Hematopoietic multipotent progenitor cell treated with erythropoietin and hydrocortisone succinate and interleukin-3 and kit ligand, for 4 days (in vitro differentiated cells): ENCODE measurements at regions not wholly inside any gene's neighbourhood (a gene's known extent, or its start where the extent isn't known, plus 50 kb on each side); places are given as distances from the start of the nearest gene placed in this dataset.
"Not testable (repeated sequence)": the region's sequence is repeated elsewhere in the genome, so short reads cannot be mapped to it uniquely, and the experiment has no call there.

Experiments used
- DNase-seq: peaks from one replicate; pipeline ENCODE4 v3.0.0-alpha.2; 2015

GRCh38 chr13:91032104-91032503 is 315.4 kb upstream of the MIR17HG start:
- no peak for DNase-seq

DNA sequence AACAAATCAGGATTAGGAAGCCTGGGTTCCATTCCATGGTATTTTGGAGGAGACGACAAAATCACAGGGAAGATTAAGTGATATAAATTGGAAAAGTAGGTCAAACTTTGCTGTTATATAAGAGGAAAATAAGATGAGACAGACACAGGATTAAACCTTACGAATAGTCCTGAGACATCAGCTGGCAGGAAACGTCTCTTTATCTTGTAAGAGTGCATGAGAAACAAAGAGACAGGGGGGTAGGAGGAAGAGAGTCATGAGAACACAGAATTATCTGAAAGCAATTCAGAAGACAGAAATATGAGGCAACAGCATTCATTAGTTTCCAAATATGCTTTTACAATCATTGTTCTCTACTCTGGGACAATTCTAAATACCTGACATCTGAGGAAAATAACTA is 310.6 kb upstream of the MIR17HG start:
- DNase-seq: no peak

GRCh38 chr13:91042870-91043269 is 304.6 kb upstream of the MIR17HG start:
- DNase-seq: no peak

DNA sequence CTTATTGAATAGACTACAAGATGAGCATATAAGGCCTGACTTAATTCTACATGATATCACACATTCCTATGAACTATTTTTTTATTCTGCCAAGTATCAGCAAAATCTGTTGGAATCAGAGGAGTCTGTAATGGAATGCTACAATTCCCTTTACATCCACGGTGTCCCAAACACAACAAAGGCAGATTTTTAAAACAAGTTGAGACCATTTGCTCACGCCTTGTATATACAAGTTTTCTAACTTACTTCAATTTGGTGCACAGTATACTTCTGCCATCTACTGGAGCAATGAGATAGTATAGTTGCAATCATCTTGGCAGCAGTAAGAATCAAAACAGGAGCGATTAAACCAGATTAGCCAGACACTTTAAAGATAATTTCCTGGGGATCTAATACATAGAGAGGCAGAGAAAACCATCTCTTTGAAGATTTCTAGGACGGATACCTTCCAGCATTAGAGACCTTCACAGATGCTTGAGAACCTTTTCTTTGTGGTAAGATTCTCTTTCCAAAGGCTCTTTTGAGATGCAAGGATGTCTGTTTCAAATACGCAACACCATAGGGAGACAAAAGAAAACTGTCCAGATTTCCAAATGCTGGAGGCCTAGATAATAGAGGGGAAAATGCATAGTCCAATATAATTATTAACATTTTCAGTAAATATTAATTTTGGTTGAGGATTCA is 302.0 kb upstream of the MIR17HG start:
- DNase-seq: peak; percentile 59

- no peak for DNase-seq
These were observed 300.7 kb upstream of the MIR17HG start for GRCh38 chr13:91046715-91047327.

- DNase-seq: no peak
These were observed 296.5 kb upstream of the MIR17HG start for GRCh38 chr13:91050970-91051369.

GRCh38 chr13:91052876-91053275 is 294.6 kb upstream of the MIR17HG start:
- no peak for DNase-seq

DNA sequence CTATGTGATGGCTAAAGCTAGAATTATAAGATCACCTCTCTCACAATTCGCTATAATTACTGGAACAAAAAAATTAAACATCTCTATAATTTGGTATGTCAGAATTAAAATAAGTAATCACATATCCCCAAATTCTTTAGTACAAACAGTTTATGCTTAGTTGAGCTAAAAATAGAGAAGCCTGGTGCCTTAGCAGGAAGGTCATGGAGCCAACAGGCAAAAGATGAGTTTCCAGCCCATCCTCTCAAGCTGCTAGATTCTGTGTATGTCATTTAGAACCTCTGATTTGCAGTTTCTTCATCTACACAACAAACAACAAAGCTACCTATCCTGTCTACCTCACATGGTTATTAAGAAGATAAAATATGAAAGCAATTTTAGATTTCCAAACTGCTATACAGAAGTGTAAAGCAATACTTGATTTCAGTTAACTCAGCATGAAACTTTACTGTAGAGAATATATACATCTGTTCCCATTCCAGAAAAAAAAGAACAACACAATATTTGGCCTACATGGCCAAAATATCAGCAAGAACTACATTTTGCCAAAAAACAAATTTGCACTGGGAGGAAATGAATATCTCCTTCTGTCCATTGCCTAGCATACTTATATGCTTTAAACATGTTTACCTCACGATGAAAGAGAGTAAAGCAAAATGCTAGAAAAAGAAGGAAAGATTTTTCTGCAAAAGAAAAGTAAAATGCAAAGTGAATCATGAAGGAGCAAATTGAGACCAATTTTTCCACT is 294.0 kb upstream of the MIR17HG start:
- DNase-seq: no peak

DNA sequence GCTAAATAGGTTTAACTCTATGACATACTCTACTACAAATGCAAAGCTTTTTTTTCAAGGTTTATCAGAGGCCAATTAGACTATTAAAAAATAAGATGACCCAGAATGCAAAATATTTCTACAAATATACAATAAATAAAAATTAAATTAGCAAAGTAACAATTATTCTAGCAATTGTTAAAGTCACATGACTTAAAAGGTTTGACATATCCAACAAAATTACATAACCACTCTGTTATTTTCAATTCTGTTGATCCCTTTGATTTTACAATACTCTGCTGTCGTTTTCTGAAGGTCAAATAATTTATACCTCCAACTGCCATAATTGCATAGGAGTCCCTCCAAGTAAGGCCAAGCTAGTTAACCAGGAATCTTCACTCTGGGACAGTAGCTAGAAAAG is 292.6 kb upstream of the MIR17HG start:
- DNase-seq: no peak

GRCh38 chr13:91056746-91057145 is 290.7 kb upstream of the MIR17HG start:
- DNase-seq: peak; percentile 20

DNA sequence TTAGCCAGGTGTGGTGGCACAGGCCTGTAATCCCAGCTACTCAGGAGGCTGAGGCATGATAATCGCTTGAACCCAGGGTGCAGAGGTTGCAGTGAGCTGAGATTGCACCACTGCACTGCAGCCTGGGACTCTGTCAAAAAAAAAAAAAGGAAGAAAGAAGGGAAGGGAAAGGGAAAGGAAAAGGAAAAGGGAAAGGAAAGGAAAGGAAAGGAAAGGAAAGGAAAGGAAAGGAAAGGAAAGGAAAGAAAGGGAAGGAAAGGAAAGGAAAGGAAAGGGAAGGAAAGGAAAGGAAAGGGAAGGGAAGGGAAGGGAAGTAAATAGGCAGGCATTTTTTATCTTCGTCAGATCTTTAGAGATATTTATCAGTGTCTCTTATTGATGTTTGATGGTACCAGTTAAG is 290.0 kb upstream of the MIR17HG start:
- not testable (repeated sequence) for DNase-seq

- peak; percentile 57 for DNase-seq
These were observed 289.4 kb upstream of the MIR17HG start for GRCh38 chr13:91058066-91058465.

- DNase-seq: no peak
These were observed 288.6 kb upstream of the MIR17HG start for GRCh38 chr13:91058919-91059318.

GRCh38 chr13:91066745-91067144 is 280.7 kb upstream of the MIR17HG start:
- DNase-seq: no peak

DNA sequence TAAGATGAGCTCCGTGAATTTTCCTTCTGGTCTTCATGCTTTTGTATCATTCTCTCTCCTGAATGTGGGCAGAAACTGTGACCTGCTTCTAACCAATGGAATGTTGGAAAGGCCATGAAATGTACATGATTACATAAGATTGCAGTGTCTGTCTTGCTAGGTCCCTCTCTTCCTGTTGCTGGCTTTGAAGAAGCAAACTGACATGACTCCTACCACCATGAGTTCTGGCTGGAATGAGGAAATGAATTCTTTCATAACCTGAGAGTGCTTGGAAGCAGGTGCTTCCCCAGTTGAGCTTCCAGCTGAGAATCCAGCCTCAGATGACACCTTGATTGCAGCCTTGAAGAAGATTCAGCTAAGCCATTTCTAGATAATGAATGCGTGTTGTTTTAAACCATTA is 275.0 kb upstream of the MIR17HG start:
- DNase-seq: no peak

DNA sequence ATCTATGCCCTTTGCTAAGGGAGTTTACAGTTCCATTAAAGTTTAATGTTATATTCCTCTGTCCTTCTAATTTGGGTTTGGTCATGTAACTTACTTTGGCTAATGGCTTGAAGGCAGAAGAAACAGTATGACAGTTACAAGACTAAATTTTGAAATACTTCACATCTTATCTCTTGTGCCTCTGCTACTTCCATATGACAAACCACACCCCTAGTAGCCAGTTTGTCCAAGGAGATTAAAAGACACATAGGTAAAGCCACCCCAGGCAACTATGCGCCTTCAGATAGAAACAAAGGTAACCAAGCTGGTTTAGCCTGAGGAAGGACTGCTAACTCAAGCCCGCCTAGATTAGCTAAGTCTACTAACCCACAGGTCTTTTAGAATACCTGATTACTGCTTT is 273.4 kb upstream of the MIR17HG start:
- DNase-seq: peak; percentile 57

DNA sequence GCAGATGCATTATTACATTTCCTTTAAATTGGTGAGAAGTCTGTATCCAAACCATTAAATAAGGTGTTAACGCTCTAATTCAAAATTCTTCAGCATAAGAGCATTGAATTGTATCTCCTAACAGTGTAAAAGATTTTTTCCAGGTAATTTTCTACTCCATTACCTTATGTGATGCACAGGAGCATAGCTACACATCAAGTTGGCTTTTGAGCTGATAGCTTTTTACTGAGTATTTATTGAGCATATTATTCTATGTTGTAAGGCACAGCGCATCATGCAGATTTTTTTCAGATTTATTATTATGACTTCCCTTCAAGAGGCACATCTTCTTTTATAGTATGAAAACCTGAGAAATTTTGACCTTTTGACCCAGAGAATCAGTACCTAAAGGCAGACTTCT is 270.7 kb upstream of the MIR17HG start:
- no peak for DNase-seq

DNA sequence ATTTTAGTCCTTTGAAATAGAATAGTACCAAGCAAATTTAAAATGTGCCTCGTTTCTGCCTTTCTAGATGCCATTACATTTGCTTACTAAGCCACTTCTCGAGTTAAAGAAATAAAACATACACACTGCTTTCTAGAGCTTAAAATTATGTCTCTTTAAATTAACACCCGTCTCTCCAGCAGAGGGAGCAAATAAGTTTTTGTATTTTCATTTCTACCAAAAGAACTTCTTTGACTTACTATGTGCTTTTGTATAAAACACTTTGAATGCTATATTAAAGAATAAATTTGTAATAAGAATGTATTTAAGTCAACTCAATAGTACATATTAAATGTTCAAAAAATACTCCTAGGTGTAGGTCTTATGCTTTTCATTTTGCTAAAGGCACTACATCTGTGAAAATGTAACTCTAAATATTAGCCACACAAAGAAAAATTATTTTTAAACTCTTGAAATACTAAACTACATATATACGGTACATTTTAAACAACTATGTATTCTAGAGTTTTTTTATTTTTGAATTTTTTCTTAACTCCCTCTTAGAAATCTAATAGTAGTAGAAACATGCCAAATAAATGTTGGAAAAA is 269.3 kb upstream of the MIR17HG start:
- peak; percentile 67 for DNase-seq

DNA sequence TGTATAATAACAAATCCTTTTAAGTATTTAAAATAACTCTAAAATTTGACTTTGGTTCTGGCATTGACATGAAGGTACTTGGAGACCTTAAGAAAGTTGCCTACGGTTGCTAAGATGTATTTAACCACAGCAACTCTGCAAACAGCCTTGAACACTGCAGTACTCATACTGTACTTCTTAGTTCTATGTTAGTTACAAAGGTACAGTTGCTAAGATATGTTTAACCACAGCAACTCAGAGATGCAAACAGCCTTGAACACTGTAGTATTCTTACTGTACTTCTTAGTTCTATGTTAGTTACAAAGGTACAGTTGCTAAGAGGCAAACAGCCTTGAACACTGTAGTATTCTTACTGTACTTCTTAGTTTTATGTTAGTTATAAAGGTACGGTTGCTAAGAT is 268.3 kb upstream of the MIR17HG start:
- DNase-seq: no peak

DNA sequence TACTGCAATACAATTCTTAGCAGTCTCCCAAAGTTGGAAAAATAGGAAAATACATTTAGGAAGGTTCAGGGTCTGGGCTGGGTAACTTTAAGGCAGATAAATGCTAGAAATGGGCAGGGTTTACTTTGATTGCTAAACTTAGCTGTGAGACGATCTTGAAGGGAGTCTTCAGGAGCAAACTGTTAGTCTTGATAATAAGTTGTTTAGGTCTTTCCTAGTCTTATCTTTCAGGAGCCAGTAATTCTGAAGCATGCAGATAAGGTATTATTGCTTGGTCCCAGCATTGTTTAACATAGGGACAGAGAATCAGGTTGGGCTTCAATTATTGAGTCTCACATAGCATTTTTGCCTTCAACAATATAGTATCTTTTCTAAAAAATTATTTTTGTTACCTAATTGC is 262.4 kb upstream of the MIR17HG start:
- DNase-seq: peak; percentile 96

DNA sequence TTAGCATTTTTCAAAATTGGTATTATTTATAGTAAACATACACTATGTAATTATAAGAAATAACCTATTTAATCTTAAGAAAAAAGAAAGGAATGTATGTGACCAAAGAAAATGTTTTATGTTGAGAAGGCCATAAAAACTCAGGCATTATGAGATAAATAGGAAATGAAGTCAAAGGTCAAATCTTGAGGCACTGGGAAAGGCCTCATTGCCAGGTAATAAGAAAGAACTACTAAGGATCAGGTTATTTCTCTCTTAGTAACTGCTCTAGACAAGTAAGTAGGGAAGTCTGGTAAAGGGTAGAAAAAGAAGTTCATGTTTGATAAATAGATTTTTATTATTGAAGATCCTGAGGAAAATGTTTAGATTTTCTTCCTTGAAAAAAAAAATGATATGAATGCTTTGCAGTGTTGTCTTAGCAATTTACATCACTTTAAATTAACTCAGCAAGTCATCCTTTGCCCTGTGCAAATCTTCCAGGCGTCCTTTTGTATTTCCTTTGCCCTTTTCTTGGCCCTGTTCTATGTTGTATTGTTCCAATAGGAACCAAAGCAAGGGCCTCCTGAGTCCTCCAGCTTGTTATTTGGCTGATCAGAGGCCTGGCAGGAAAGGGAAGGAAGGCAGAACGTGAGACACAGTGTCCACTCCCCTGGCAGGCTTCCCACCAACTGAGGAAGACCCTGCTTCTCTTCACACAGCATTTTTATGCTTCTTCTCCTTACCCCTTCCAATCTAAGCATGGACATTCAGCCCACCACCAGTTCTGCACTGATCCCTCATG is 260.4 kb upstream of the MIR17HG start:
- DNase-seq: no peak

- DNase-seq: no peak
These were observed 250.2 kb upstream of the MIR17HG start for GRCh38 chr13:91097269-91097668.

DNA sequence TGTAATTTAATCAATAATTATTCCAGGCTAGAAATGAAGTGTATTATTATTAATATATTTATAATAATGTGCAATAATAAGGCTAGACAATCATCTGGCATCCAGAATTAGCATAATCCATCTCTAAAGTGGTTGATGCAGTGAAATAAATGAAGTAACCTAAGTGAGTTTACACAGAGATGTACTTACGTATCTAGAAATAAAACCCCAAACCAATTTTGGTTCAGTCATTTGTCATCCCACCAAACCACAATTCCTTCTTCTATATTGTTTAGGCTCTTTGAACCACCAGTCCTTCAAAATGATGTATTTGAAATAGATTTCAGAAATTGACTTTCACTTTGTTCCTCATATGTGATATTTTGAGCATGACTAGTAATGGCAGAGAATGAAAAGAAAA is 247.6 kb upstream of the MIR17HG start:
- no peak for DNase-seq
